GM12872 (cell line): ENCODE measurements at regions not wholly inside any gene's neighbourhood (a gene's known extent, or its start where the extent isn't known, plus 50 kb on each side); places are given as distances from the start of the nearest gene placed in this dataset.

Source experiments
- TF ChIP-seq, protein P1 (sequence below): IDR thresholded peaks from 3 replicates; pipeline ENCODE4 v1.5.1; 2011; ENCODE audit warnings: low read depth, mild to moderate bottlenecking, low read length, moderate library complexity; ENCODE audit not compliant: insufficient read depth

DNA sequence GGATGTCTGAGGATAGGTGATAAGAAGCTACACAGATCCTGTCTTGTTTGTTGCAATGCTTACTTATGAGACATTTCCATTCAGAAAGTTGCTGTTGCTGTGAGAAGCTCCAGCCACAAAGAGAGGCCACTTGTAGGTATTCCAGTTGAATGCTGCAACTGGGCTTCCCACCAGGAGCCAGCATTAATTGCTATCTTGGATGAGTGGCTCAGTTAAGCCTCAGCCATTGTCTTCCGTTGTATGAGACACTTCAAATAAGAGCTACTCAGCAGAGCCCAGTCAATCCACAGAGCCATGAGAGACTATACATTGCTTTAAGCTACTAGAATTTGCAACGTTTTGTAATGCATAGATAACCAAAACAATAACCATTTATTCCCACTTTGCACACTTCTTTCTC is 104.3 kb upstream of the ARRDC3 start:
- TF ChIP-seq, protein P1, sequence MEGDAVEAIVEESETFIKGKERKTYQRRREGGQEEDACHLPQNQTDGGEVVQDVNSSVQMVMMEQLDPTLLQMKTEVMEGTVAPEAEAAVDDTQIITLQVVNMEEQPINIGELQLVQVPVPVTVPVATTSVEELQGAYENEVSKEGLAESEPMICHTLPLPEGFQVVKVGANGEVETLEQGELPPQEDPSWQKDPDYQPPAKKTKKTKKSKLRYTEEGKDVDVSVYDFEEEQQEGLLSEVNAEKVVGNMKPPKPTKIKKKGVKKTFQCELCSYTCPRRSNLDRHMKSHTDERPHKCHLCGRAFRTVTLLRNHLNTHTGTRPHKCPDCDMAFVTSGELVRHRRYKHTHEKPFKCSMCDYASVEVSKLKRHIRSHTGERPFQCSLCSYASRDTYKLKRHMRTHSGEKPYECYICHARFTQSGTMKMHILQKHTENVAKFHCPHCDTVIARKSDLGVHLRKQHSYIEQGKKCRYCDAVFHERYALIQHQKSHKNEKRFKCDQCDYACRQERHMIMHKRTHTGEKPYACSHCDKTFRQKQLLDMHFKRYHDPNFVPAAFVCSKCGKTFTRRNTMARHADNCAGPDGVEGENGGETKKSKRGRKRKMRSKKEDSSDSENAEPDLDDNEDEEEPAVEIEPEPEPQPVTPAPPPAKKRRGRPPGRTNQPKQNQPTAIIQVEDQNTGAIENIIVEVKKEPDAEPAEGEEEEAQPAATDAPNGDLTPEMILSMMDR, result no peak

DNA sequence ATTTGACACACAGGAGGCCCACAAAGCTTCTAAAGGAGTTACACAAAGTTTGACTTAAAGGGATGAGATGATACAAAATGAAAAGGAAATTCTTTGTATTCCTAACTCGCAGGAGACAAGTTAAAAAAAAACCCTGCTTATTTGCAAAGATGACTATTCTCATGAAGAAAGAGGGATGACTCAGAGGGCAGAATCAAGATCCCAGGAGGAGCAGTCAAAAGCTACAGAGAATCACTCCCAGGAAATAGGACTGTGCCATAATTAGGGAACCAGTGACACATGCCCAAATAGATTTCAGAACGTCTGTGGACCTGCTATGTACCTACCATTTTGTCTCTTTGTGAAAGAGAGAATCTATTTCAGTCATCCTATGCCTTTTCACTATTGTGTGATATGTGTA is 103.5 kb upstream of the ARRDC3 start:
- TF ChIP-seq, protein P1, result no peak

DNA sequence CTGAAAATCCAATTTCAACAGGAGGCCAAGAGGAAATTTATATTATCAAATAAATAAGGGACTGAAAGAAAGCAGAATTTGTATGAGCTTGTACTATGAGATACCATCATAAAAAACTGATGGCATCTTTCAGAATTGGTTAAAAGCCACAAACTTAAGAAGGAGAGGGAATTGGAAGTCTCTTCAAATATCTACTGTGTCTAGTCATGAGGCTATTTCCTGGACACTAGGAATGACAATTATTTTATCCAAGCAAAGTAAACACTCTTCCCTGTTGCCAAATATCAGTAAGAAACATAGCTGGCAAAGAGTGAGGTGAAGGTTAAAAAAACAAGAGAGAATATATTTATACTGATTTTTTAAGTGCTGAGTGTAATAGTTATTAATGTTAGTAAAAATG is 101.5 kb upstream of the ARRDC3 start:
- TF ChIP-seq, protein P1, result no peak

DNA sequence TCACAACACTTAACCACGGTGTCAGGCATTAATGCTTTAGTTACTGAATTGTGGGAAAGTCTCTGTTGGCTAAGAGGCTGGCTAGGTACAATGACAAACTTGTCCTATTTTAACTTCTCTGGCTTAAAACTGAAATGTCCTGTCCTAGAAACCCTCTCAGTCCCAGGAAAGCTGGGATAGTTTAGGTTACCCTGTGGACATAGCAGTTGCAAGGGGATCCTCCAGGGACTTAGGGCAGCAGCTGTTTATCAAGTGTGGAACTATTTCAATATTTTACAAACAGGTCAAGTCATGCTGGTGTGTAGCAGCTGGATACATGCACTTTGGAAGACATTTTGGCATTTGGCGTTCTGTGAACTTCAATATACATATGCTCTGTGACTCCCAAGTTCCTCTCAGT is 95.0 kb upstream of the ARRDC3 start:
- TF ChIP-seq, protein P1, result no peak

DNA sequence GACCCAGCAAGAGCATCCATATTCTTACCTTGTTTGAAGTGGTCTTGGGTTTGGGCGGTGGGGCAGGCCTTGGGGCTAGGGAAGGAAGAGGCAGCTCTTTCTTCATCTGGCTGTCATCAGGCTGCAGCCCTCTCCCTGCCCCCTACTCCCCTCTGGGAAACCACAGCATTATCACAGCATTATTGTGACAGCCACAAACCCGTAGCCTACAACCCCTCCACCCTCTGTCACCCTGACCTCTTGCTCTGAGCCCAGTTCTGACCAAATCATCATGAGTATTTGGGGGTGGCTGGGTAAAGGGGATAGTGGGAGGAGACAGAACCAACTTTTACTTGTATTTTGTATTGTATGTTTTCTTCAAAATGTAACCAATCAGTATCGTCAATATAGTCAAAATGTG is 94.3 kb upstream of the ARRDC3 start:
- TF ChIP-seq, protein P1, result no peak

DNA sequence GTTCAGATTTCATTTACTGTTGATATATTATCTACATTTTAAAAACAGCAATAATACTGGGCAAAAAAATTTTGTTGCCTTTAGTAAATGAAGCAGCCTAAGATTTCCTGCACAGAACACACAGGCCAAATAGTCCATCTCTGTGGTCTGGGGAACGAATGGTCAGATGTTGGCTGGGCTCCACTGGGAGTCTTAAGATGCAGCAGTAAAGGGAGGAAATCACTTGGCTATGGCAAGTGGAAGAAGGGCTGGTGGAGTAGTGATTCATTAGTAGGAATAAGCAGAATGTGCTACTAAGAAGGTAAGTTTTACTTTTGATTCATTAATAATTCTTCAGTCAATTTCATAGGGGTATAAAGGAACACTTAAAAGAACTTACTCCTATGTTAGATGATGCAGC is 91.1 kb upstream of the ARRDC3 start:
- TF ChIP-seq, protein P1, result no peak

DNA sequence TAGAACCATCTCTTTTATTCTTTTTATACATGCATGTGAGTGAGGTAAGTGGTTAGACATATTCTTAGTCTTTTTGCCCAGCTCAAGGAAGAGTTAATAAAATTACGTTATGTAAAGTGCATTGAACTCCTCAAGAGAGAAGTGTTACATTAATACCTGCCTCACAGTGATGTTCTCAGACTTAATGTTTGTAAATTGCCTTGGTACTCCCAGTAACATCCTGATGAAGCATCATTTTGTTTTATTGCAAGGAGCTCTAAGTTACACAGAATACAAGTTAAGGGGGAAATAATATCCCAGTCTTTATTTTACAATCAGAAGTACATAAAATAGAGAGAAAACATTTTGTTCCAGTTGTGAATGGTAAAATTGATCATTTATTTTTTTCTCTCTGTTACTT is 89.5 kb upstream of the ARRDC3 start:
- TF ChIP-seq, protein P1, result no peak

DNA sequence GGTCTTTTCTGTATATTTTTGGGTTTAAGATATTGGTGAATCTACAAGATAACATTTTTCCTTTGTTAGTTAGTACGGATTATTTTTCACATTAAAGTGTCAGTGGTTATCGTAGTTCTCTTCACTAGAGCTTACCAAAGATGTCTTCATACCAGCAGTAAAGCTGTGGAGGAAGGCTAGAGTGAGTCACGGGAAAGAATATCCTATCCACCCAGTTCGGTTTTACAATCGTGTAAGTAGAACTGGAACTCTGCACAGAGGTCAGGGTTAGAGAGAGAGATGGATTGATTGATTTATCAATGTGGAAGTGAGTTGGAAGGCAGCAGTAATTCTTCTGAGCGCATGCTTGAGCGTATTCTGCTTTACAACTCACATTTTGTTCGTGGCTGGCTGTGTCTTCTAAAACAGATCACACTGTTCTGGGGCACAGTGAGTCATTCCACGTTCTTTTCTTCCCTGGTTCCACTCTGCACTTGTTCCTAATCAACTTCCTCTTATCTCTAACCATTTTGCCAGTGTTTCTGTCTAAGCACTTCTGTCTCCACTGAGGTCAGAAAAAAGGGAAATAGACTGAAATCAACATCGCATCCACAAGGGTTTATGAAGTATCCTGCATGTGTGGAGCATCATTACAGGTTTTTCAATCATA is 86.5 kb upstream of the ARRDC3 start:
- TF ChIP-seq, protein P1, result no peak
